Endothelial cell of umbilical vein (primary cell): ENCODE measurements at regions not wholly inside any gene's neighbourhood (a gene's known extent, or its start where the extent isn't known, plus 50 kb on each side); places are given as distances from the start of the nearest gene placed in this dataset.

ENCODE experiments used
- BruUV-seq: library from RNA; stranded (reverse); fragments of 400-500 nt; replicated peaks from 2 replicates; lab custom pipeline; 2021; lab: Mats Ljungman, UMichigan
- CTCF ChIA-PET: fragments of 300-600, 350-600 bp; sonication (Branson Sonifier 250); formaldehyde crosslinking; loops from one replicate; lab custom pipeline; 2021; ENCODE audit warnings: antibody characterized with exemption, inconsistent platforms; lab: Charles Lee
- POLR2A ChIA-PET: fragments of 300-600, 350-600 bp; sonication (Branson Sonifier 250); formaldehyde crosslinking; loops from one replicate; lab custom pipeline; 2021; ENCODE audit warnings: antibody characterized with exemption, inconsistent platforms; lab: Charles Lee
- DNase-seq: peaks from one replicate; pipeline ENCODE4 v3.0.0-alpha.2; 2011; ENCODE audit warnings: low read depth, low spot score
- FAIRE-seq: peaks from 2 replicates; lab custom pipeline; 2011; peaks lifted over from hg19 to GRCh38; lab: Jason Lieb, UNC
- H2AFZ ChIP-seq: 2 replicates; pipeline ENCODE4 v1.6.0; 2012; ENCODE audit warnings: low read depth, low read length, control low read depth, inconsistent platforms
- H3K27ac ChIP-seq: 2 replicates; pipeline ENCODE4 v1.5.1; 2011; ENCODE audit warnings: low read depth, mild to moderate bottlenecking, control low read depth, low read length, moderate library complexity; ENCODE audit not compliant: insufficient read depth
- H3K27me3 ChIP-seq, 2 experiments: 2 replicates each; pipeline versions ENCODE4 v1.6.0 to v1.6.1; 2011; ENCODE audit warnings: low read length in 2 of 2, mixed read lengths in 1 of 2; ENCODE audit not compliant: control insufficient read depth in 2 of 2, insufficient read depth in 2 of 2
- H3K36me3 ChIP-seq, 2 experiments: 2 replicates in 1 of 2; 3 replicates in 1 of 2; pipeline ENCODE4 v1.5.1; 2011; ENCODE audit warnings: low read length in 2 of 2, mild to moderate bottlenecking in 1 of 2, moderate library complexity in 1 of 2; ENCODE audit not compliant: control insufficient read depth in 2 of 2, insufficient read depth in 2 of 2; ENCODE audit errors: extremely low read depth in 1 of 2
- H3K4me1 ChIP-seq: 3 replicates; pipeline ENCODE4 v1.5.1; 2011; ENCODE audit warnings: mild to moderate bottlenecking, low read length; ENCODE audit not compliant: control insufficient read depth, insufficient read depth; ENCODE audit errors: extremely low read depth
- H3K4me2 ChIP-seq: 2 replicates; pipeline ENCODE4 v1.6.1; 2011; ENCODE audit warnings: low read length, control low read depth, mixed read lengths; ENCODE audit not compliant: insufficient read depth
- H3K4me3 ChIP-seq, 3 experiments: fragments of 200-600 bp in 1 of 3; sonication (generic), shearing (Covaris generic) in 1 of 3; replicated peaks in 1 of 3; 2 replicates each; pipeline ENCODE4 v1.5.1; 2011 to 2016; ENCODE audit warnings: control low read depth in 3 of 3, low read length in 3 of 3, mild to moderate bottlenecking in 2 of 3, inconsistent platforms in 1 of 3, low read depth in 1 of 3, moderate library complexity in 1 of 3; ENCODE audit not compliant: insufficient read depth in 1 of 3
- H3K79me2 ChIP-seq: 2 replicates; pipeline ENCODE4 v1.6.0; 2012; ENCODE audit warnings: low read length, inconsistent platforms; ENCODE audit not compliant: control insufficient read depth, insufficient read depth
- H3K9ac ChIP-seq: replicated peaks from 2 replicates; pipeline ENCODE3; 2011; ENCODE audit warnings: low read length, control low read depth; ENCODE audit not compliant: insufficient read depth; ENCODE audit errors: extremely low read depth
- H3K9me1 ChIP-seq: replicated peaks from 3 replicates; pipeline ENCODE4 v1.6.0; 2011; ENCODE audit warnings: mild to moderate bottlenecking, low read length; ENCODE audit not compliant: control insufficient read depth, insufficient read depth; ENCODE audit errors: extremely low read depth
- H3K9me3 ChIP-seq: replicated peaks from 2 replicates; pipeline ENCODE4 v1.5.1; 2012; ENCODE audit warnings: low read length, inconsistent platforms; ENCODE audit not compliant: control insufficient read depth, insufficient read depth
- H4K20me1 ChIP-seq: replicated peaks from 2 replicates; pipeline ENCODE3; 2011; ENCODE audit warnings: mild to moderate bottlenecking, low read length; ENCODE audit not compliant: control insufficient read depth, insufficient read depth; ENCODE audit errors: extremely low read depth
- EZH2 ChIP-seq: IDR thresholded peaks from 2 replicates; pipeline ENCODE4 v1.6.1; 2012; ENCODE audit warnings: borderline replicate concordance, low read depth, mild to moderate bottlenecking, moderate library complexity, low read length, inconsistent platforms; ENCODE audit not compliant: severe bottlenecking
- FOS ChIP-seq: IDR thresholded peaks from 2 replicates; pipeline ENCODE4 v1.6.1; 2011; ENCODE audit warnings: mild to moderate bottlenecking, low read length, moderate library complexity, borderline replicate concordance; ENCODE audit not compliant: insufficient read depth
- GATA2 ChIP-seq: IDR thresholded peaks from 2 replicates; pipeline ENCODE4 v1.7.0; 2011; ENCODE audit warnings: low read depth, mild to moderate bottlenecking, moderate library complexity, mixed read lengths, low read length; ENCODE audit not compliant: insufficient read length, insufficient read depth
- JUN ChIP-seq: IDR thresholded peaks from 2 replicates; pipeline ENCODE4 v1.6.1; 2011; ENCODE audit warnings: borderline replicate concordance, low read depth; ENCODE audit not compliant: insufficient read length, insufficient read depth
- MAX ChIP-seq: IDR thresholded peaks from 2 replicates; pipeline ENCODE4 v1.6.1; 2011; ENCODE audit not compliant: insufficient read depth, insufficient read length
- MYC ChIP-seq: IDR thresholded peaks from one replicate; pipeline ENCODE4 v1.6.1; 2011; ENCODE audit warnings: mild to moderate bottlenecking, low read depth, low read length
- POLR2A ChIP-seq: IDR thresholded peaks from 2 replicates; pipeline ENCODE4 v1.6.1; 2012; ENCODE audit warnings: low read depth, mild to moderate bottlenecking, control low read depth, low read length
- POLR2AphosphoS5 ChIP-seq: IDR thresholded peaks from 2 replicates; pipeline ENCODE4 v1.6.1; 2012; ENCODE audit warnings: low read depth, mild to moderate bottlenecking, control low read depth, low read length, moderate library complexity; ENCODE audit not compliant: insufficient read depth
- dilution Hi-C: fragments of 300-500 bp; cut with MboI; formaldehyde crosslinking; loops from one replicate; pipeline ENCODE4 v1.15.0; 2019; ENCODE audit warnings: low sequenced_read_pairs; ENCODE audit not compliant: extremely low pct_ligation_motif_present
- intact Hi-C: fragments of 100-400 bp; cut with micrococcal nuclease; formaldehyde crosslinking; loops from one replicate; pipeline ENCODE4 v1.10.0; 2022
- TF ChIP-seq, protein P1 (sequence below), 2 donors: IDR thresholded peaks; 1 replicate in 1 of 2; 2 replicates in 1 of 2; pipeline ENCODE4 v1.5.1; 2011; ENCODE audit warnings: low read length in 2 of 2, mild to moderate bottlenecking in 2 of 2, moderate library complexity in 2 of 2, control low read depth in 1 of 2, inconsistent platforms in 1 of 2, low read depth in 1 of 2; ENCODE audit not compliant: insufficient read depth in 1 of 2; ENCODE audit errors: extremely low read depth in 1 of 2

GRCh38 chr21:17668479-17669140 lies 55.9 kb upstream of the BTG3 start:
- Histone ChIP-seq H3K4me2 (no peak overlapping the region), H3K4me3 (no peak overlapping the region), H3K9me1 (no peaks in the 10 kb centered on the region), H3K4me1 (no peaks in the 10 kb centered on the region), H3K9me3 (no peaks in the 10 kb centered on the region), H3K9ac (no peak overlapping the region), H4K20me1 (no peaks in the 10 kb centered on the region), H3K79me2 (no peaks in the 10 kb centered on the region), H3K27ac (no peak overlapping the region), H2AFZ (no peak overlapping the region), H3K36me3 (no peaks in the 10 kb centered on the region), H3K27me3 (no peaks in the 10 kb centered on the region)
- POLR2A ChIA-PET, result no interaction called here
- dilution Hi-C loops, result no loop called here
- intact Hi-C loops, result no loop called here
- TF ChIP-seq JUN (no peak), POLR2A (no peak), MYC (no peak), EZH2 (no peak), FOS (no peak), POLR2AphosphoS5 (no peak), GATA2 (no peak), MAX (no peak)
- TF ChIP-seq, protein P1, sequence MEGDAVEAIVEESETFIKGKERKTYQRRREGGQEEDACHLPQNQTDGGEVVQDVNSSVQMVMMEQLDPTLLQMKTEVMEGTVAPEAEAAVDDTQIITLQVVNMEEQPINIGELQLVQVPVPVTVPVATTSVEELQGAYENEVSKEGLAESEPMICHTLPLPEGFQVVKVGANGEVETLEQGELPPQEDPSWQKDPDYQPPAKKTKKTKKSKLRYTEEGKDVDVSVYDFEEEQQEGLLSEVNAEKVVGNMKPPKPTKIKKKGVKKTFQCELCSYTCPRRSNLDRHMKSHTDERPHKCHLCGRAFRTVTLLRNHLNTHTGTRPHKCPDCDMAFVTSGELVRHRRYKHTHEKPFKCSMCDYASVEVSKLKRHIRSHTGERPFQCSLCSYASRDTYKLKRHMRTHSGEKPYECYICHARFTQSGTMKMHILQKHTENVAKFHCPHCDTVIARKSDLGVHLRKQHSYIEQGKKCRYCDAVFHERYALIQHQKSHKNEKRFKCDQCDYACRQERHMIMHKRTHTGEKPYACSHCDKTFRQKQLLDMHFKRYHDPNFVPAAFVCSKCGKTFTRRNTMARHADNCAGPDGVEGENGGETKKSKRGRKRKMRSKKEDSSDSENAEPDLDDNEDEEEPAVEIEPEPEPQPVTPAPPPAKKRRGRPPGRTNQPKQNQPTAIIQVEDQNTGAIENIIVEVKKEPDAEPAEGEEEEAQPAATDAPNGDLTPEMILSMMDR (IDR thresholded peaks at IDR 0.05; ENCODE audit: extremely low read depth in 1 of 2, insufficient read depth in 1 of 2, low read depth in 1 of 2, low read length in 2 of 2), result no peak
- no TSS peak for BruUV-seq
- CTCF ChIA-PET, result no interaction called here
- FAIRE-seq (no peak), DNase-seq (no peak)
